HG02970 (cell line): ENCODE measurements at regions not wholly inside any gene's neighbourhood (a gene's known extent, or its start where the extent isn't known, plus 50 kb on each side); places are given as distances from the start of the nearest gene placed in this dataset.

Experiments
- ATAC-seq: cut with Tn5 transposase; IDR thresholded peaks from one replicate; pipeline ENCODE4 v1.9.1; 2021; ENCODE audit warnings: mild to moderate bottlenecking, moderate library complexity, moderate number of reproducible peaks; ENCODE audit not compliant: unreplicated experiment, low FRiP score

GRCh38 chr17:68182011-68182306 lies 65.9 kb upstream of the AMZ2 start:
- ATAC-seq, result no peak

- no peak for ATAC-seq
These were observed 64.8 kb upstream of the AMZ2 start for GRCh38 chr17:68182940-68183551.

- ATAC-seq, result no peak
These were observed 63.7 kb upstream of the AMZ2 start for GRCh38 chr17:68184141-68184571.

GRCh38 chr17:68184816-68185436 lies 62.9 kb upstream of the AMZ2 start:
- ATAC-seq, result no peak

- ATAC-seq, result no peak
These were observed 62.0 kb upstream of the AMZ2 start for GRCh38 chr17:68185820-68186219.

- ATAC-seq, result no peak
These were observed 57.3 kb upstream of the AMZ2 start for GRCh38 chr17:68190495-68190894.

- no peak for ATAC-seq
These were observed 52.0 kb upstream of the AMZ2 start for GRCh38 chr17:68195667-68196393.

- ATAC-seq, result no peak
These were observed 51.3 kb upstream of the AMZ2 start for GRCh38 chr17:68196394-68197090.

- ATAC-seq, result no peak
These were observed 50.5 kb upstream of the AMZ2 start for GRCh38 chr17:68197091-68197996.

GRCh38 chr17:68197997-68198930 lies 49.6 kb upstream of the AMZ2 start:
- no peak for ATAC-seq
